ENCODE measurements at regions not wholly inside any gene's neighbourhood (a gene's known extent, or its start where the extent isn't known, plus 50 kb on each side); places are given as distances from the start of the nearest gene placed in this dataset.

GRCh38 chr2:59655809-59656208 lies 897.6 kb downstream of the BCL11A start:
- DNase-seq (ENCODE audit: low read depth) = no peak
- no peak overlapping the region for H3K4me3 ChIP-seq (ENCODE audit: low read depth, low read length)
- TF ChIP-seq CTCF (IDR thresholded peaks at IDR 0.05; ENCODE audit: insufficient read depth, low read length) = no peak

- H3K4me3 ChIP-seq (ENCODE audit: low read depth, low read length) = no peak overlapping the region
- TF ChIP-seq CTCF (IDR thresholded peaks at IDR 0.05; ENCODE audit: insufficient read depth, low read length) = no peak
- DNase-seq (ENCODE audit: low read depth) = no peak
Measured at GRCh38 chr2:59654710-59655109, 898.7 kb downstream of the BCL11A start.

- H3K4me3 ChIP-seq (ENCODE audit: low read depth, low read length) = no peak overlapping the region
- no peak for TF ChIP-seq CTCF (IDR thresholded peaks at IDR 0.05; ENCODE audit: insufficient read depth, low read length)
- DNase-seq (ENCODE audit: low read depth) = no peak
Measured at GRCh38 chr2:59653164-59653563, 900.3 kb downstream of the BCL11A start.

GRCh38 chr2:59630789-59631188 lies 922.7 kb downstream of the BCL11A start:
- no peak for TF ChIP-seq CTCF (IDR thresholded peaks at IDR 0.05; ENCODE audit: insufficient read depth, low read length)
- no peak for DNase-seq (ENCODE audit: low read depth)
- no peak overlapping the region for H3K4me3 ChIP-seq (ENCODE audit: low read depth, low read length)

GRCh38 chr2:59627599-59627998 lies 925.9 kb downstream of the BCL11A start:
- no peak for TF ChIP-seq CTCF (IDR thresholded peaks at IDR 0.05; ENCODE audit: insufficient read depth, low read length)
- DNase-seq (ENCODE audit: low read depth) = no peak
- H3K4me3 ChIP-seq (ENCODE audit: low read depth, low read length) = no peak overlapping the region

GRCh38 chr2:59622599-59623308 lies 930.7 kb downstream of the BCL11A start:
- no peak overlapping the region for H3K4me3 ChIP-seq (ENCODE audit: low read depth, low read length)
- no peak for DNase-seq (ENCODE audit: low read depth)
- TF ChIP-seq CTCF (IDR thresholded peaks at IDR 0.05; ENCODE audit: insufficient read depth, low read length) = no peak

- no peak for TF ChIP-seq CTCF (IDR thresholded peaks at IDR 0.05; ENCODE audit: insufficient read depth, low read length)
- DNase-seq (ENCODE audit: low read depth) = no peak
- H3K4me3 ChIP-seq (ENCODE audit: low read depth, low read length) = no peak overlapping the region
Measured at GRCh38 chr2:59604123-59604522, 949.3 kb downstream of the BCL11A start.

All from fibroblast of the aortic adventitia (primary cell).